Occipital lobe (tissue), 1 donor: ENCODE measurements at regions not wholly inside any gene's neighbourhood (a gene's known extent, or its start where the extent isn't known, plus 50 kb on each side); places are given as distances from the start of the nearest gene placed in this dataset.
"Not testable (repeated sequence)": the region's sequence is repeated elsewhere in the genome, so short reads cannot be mapped to it uniquely, and the experiment has no call there.

ENCODE experiments used
- DNase-seq: peaks from one replicate; lab custom pipeline; 2025; lab: John Stamatoyannopoulos, UW

DNA sequence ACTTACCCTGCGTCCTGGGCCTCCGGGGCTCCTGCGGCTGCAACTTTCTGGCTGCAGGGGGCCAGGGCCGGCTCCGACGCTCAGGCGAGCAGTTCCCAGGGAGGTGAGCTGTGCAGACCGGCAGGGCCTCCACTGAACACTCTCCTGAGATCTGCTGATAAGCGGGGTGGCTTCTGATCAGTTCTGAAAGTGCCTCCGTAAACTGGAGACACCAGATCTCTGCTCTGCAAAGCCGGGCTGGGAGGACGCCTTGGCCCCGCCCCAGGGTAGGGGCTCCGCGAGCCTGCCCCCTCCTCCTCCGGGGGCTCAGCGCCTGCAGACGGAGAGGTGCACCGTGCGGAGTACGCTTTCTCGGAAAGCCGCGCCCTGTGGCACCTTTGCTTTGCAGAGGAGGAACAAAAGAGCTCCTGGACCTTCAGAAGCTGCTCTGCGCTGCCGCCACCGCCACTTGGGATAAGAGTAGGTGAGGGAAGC, 141.3 kb upstream of the VKORC1L1 start:
- DNase-seq = no peak

DNA sequence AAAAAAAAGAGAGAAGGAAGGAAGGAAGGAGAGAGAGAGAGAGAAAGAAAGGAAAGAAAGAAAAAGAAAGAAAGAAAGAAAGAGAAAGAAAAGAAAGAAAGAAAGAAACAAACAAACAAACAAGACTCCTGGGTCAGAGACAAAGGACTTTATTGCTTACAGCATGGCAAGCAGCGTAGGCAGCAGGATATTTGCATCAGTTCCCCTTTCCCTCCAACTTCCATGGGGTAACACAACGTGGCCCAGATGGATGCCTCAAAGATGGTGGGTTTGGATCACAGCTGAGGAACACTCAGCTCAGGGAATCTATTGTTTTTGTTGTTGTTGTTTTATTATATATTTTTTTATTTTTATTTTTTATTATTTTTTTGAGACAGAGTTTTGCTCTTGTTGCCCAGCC, 128.5 kb upstream of the VKORC1L1 start:
- DNase-seq = no peak

DNA sequence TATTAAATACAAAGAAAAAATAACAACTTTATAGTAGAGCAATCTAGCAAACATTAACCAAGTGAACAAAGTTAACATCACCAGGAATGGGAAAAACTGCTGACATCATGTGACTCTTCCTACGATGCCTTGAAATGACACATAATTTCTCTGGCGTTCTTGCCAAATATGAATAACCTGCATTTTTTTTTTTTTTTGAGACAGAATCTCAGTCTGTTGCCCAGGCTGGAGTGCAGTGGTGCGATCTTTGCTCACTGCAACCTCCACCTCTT, 126.5 kb upstream of the VKORC1L1 start:
- no peak for DNase-seq

DNA sequence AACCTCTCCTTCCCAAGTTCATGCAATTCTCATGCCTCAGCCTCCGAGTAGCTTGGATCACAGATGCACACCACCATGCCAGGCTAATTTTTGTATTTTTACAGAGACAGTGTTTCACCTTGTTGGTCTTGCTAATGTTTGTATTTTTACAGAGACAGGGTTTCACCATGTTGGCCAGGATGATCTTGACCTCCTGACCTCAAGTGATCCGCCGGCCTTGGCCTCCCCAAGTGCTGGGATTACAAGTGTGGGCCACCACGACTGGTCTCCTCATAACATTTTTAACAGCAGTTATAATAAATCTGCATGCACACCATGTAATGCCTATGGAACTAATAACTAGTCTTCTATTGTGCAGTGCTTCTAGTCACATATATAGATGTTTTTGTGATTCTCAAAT, 123.8 kb upstream of the VKORC1L1 start:
- no peak for DNase-seq

DNA sequence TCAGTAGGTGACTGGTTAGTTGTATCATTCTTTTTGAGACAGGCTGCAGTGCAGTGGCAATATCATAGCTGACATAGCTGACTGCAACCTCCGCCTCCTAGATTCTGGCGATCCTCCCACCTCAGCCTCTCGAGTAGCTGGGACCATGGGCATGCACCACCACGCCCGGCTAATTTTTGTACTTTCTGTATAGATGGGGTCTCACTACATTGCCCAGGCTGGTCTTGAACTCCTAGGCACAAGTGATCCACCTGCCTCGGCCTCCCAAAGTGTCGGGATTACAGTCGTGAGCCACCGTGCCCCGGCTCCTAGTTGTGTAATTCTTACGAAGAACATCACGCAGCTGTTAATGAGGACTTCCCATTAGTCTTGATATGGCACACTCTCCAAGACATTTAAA, 123.4 kb upstream of the VKORC1L1 start:
- DNase-seq = no peak

DNA sequence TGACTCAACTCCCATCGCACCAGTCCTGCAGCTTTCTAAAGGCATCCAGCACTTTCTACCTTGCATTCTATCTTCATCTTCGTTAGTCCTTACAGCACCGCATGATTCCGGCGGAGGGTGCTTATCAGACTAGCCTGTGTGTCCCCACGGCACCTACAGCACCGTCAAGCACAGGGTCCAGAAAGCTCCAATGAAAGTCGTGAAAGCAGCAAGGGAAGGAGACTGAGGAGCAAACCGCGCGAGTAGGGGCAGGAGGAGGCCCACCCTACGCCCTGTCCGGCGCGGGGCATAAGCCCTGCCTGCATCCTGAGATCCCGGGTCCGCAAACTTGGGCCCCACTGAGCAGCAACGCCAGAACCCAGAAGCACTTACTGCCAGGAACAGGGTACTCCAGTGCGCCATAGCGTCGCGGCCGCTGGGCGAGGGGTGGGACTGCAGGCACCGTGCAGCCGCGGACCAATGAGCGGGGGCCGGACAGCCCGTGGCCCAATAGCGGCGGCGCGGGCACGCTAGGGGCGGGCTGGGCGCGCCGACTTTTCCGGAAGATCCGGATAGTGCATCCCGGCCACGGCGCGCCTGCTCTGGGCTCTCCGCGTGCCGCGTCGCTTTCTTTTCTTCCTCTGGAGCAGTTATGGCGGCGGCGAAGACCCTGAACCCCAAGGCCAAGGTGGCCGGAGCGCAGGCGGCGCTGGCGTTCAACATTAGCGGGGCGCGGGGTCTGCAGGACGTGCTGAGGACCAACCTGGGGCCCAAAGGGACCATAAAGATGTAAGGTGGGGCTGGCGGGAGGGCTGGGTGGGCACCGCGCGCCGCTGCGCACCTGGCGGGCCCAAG, 122.1 kb upstream of the VKORC1L1 start:
- DNase-seq = peak; percentile 92

DNA sequence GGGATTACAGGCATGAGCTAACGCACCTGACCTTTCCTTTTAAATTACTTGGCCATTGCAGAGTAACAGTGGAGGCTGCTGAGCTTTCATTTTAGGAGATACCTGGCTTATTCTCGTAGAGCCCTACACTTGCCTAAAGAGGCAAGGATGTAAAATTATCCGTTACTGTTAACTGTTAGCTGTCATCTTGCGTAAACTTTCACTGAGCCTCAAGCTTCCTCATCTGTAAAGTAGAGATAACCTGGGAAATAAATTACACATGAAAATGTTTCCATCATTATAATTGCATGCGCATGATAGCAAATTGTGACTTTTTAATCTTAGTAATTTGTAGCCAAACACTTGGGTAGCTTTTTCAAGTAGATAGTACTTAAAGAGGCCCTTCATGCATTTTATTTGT, 118.8 kb upstream of the VKORC1L1 start:
- DNase-seq = not testable (repeated sequence)

DNA sequence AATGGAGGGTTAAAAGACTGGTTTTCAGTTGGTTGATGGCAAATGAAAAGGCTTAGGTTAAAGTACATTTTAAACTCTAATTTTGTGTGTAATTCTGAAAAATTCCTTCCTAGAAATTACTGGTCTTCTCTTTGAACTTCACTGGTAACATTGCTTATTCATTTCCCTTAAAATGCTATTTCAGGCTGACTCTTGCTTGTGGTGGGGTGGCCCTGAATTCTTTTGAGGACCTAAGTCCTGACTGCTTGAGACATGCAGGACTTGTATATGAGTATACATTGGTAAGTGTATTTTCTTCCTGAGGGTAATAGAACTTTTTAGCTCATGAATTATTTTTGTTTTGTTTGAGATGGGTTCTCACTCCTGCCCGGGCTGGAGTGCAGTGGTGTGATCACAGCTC, 113.9 kb upstream of the VKORC1L1 start:
- DNase-seq = not testable (repeated sequence)

DNA sequence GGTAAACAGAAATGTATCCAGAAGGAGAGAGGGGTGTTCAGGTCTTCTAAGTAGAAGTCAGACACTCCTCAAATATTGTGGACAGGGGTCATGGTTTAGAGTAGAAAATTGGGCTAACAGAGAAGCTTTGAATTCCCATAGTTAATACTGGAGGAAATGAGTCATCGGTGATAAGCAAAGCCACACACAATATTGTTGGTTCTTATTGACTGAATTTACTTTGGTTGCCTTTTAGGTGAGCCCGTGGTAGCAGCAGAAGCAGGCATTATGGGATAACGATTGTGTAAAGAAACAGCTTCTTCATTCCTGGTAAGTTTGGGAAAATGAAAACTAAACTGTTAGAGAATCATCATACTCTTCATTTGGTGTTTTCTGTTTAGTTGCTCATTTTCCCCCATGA, 110.2 kb upstream of the VKORC1L1 start:
- not testable (repeated sequence) for DNase-seq

DNA sequence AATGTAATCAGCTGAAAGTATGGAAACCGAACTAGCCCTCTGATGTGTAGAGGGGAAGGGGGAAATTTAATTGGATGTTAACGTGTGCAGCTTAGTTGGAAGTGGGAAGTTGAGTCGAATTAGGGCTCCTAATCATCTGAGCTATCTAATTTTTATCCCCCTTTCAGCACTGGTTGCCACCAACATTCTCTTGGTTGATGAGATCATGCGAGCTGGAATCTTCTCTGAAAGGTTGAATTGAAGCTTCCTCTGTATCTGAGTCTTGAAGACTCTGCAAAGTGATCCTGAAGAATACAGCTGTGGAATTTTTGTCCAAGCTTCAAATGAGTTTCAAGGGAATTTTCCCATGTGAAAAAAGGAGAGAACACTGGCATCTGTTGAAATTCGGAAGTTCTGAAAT, 109.8 kb upstream of the VKORC1L1 start:
- not testable (repeated sequence) for DNase-seq

DNA sequence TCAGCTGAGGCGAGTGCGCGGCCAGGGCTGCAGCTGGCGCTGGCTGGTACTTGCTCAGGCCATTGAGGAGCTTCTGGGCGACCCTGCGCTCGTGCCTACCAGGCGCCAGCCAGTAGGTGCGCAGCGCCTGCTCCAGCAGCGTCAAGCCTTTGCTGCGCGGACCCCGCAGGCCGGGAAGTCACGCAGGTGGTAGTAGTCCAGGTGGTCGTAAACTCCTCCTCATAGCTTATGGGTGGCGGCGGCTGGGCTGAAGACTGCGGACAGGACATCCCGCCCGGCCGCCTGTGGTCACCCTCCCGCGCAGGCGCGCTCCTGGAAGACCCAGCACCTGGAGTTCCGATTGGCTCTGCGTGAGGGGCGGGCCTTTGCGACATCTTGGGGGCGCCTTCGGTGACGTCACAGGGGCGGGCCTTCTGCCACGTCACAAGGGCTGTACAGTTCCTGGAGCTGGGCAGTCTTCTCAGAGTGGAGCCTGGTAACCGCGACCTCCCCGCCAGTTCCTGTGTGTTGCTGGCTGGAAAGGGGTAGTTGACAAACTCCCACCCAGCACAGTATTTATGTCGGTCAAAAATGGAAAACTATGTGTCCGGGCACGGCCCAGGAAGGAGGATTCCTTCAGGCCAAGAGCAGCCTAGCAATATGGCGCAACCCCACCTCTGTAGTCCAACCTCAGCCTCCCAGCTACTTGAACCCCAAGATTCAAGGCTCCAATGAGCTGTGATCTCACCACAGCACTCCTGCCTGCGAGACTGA, 102.2 kb upstream of the VKORC1L1 start:
- peak; percentile 91 for DNase-seq

DNA sequence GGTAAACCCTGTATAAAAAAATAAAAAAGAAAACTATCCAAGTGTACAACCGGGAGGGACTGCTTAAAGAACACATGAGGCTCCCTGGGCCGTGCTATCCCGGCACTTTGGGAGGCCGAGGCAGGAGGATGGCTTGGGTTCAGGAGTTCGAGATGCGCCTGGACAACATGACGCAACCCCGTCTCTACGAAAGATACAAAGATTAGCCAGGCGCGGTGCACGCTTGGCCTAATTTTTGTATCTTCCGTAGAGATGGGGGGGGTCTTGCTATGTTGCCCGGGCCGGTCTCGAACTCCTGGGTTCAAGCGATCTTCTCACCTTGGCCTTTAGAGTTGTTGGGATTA, 101.7 kb upstream of the VKORC1L1 start:
- DNase-seq = not testable (repeated sequence)

DNA sequence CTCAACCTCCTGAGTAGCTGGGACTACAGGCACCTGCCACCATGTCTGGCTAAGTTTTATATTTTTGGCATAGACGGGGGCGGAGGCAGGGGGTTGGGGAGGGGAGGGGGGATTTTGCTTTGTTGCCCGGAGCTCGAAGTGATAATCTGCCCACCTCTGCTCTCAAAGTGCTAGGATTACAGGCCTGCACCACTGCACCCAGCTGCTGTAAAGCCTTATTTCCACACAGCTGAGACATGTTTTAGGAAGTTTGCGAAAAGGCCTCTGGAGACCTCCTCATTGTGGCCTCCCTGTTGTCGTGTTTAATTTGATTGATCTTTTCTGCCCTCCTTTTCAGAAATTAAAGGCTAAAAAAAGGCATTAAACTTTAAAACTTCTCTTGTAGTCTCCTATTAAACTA, 96.2 kb upstream of the VKORC1L1 start:
- DNase-seq = not testable (repeated sequence)

DNA sequence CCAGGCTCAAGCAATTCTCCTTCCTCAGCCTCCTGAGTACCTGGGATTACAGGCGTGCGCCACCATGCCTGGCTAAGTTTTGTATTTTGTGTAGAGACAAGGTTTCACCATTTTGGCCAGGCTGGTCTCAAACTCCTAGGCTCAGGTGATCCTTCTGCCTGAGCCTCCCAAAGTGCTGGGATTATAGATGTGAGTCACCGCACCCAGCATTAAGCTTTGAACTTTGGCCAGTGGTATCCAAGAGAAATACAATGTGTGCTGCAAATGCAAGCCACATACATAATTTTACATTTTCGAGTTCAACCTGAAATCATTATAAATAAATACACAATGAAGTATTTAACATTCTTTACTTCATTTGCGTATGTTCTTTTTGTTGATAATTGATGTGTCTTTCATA, 82.9 kb upstream of the VKORC1L1 start:
- DNase-seq = not testable (repeated sequence)

DNA sequence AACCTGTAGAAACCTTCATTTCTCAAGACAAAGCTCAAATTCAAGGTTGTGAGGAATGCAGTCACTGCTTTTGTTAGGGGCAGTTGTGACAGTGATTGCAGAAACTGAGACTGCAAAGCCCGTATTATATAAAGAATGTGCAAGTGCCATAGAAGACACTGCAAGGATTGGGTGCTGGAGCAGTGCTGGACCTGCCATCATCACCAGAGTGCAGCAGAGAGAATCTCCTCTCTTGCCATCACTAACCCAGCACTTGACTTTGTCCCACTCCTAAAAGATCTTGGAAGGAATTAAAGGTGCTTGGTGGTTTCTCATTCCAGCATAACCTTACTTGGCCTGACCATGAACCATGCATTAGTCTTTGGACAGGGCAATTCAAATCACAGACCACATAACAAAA, 81.1 kb upstream of the VKORC1L1 start:
- not testable (repeated sequence) for DNase-seq

DNA sequence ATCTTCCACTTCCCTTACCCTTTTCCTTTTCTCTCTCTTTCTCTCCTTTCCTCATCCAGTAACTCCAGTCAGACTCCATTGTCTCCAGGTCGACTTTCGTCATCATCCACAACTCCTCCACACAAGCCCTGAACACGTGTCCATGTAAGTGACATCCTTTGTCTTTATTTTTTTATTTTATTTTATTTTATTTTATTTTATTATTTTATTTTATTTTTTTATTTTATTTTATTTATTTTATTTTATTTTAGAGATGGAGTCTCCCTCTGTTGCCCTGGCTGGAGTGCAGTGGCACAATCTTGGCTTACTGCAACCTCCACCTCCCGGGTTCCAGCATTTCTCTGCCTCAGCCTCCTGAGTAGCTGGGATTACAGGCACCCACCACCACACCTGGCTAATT, 80.1 kb upstream of the VKORC1L1 start:
- not testable (repeated sequence) for DNase-seq

DNA sequence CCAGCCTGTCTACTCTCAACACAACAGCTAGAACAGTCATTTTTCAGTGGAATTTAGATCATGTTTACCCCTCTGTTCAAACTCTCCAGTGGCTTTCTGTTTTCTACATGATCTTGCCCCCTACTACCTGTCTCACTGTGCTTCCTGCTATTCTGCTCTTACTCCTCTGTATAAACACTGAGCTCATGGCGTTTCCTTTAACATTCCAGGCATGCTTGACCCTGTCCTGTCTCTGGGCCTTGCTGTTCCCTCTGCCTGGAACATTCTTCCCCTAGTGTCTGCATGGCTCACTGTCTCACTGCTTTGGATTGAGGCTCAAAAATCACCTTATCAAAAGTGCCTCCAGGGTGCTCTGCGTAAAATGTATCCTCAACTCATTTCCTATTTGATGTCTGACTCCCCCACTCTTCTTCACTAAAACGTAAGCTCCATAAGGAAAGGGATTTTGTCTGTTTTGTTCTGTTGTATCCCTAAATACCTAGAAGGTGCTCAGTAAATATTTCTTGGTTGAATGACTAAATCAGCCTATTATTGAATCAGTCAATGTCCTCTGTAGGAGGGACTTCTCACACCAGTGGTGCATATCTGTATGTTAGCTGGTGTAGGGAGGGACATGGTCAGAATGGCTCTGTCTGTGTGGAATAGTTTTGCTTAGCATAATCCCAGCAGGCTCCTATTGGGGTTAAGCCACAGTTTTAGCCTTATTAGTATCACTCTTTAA, 78.0 kb upstream of the VKORC1L1 start:
- not testable (repeated sequence) for DNase-seq

DNA sequence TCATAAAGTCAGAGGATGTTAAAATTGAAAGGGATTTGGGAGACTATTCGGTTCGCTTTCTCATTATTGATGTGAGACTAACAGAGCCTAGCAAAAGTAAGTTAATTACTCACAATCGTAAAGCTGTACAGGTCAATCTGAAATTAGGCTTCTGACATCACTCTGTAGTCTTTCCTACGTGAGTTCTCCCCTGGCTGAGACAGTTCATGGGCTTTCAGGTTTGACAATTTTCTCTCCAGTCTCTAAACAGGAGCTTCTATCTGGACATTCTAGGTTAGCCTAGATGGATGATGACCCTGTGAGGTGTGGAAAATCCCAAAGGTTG, 77.5 kb upstream of the VKORC1L1 start:
- not testable (repeated sequence) for DNase-seq

DNA sequence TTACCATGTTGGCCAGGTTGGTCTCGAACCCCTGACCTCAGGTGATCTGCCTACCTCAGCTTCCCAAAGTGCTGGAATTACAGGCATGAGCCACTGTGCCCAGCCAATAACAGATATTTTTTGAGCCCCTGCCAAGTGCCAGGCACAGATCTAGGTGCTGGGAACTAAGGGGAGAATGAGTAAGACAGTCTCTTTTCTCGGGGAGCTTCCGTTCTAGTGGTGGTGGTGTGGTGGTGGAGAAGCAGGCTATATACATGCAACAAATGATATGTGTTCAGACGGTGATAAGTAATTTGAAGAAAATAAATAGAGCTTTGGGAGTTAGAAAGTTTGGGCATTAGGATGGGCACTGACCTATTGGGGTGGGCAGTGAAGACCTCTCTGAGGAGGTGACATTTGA, 76.7 kb upstream of the VKORC1L1 start:
- DNase-seq = no peak

DNA sequence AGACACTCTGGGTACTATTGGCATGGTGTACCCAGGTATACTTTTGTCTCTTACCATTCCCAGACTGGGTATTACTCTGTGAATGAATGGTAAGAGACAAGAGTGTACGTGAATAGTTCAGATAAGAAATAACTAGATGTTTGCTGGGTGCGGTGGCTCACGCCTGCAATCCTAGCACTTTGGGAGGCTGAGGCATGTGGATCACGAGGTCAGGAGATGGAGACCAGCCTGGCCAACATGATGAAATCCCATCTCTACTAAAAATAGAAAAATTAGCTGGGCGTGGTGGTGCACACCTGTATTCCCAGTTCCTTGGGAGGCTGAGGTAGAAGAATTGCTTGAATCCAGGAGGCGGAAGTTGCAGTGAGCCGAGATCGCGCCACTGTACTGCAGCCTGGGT, 75.8 kb upstream of the VKORC1L1 start:
- DNase-seq = not testable (repeated sequence)

DNA sequence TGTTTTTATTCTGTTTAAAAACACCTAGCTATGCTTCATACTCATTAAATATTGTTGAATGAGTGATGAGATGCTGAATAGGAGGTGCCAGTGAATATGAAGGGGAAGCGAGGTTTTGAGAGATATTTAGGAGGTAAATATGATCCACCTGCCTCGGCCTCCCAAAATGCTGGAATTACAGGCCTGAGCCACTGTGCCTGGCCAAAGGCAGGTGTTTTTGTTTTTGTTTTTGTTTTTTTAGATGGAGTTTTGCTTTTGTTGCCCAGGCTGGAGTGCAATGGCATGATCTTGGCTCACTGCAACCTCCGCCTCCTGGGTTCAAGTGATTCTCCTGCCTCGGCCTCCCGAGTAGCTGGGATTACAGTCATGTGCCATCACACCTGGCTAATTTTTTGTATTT, 75.3 kb upstream of the VKORC1L1 start:
- DNase-seq = not testable (repeated sequence)
